RPMI8226 (cell line): ENCODE measurements at regions not wholly inside any gene's neighbourhood (a gene's known extent, or its start where the extent isn't known, plus 50 kb on each side); places are given as distances from the start of the nearest gene placed in this dataset.
"Not testable (repeated sequence)": the region's sequence is repeated elsewhere in the genome, so short reads cannot be mapped to it uniquely, and the experiment has no call there.

Source experiments
- DNase-seq: peaks from one replicate; pipeline ENCODE4 v3.0.0-alpha.2; 2015

DNA sequence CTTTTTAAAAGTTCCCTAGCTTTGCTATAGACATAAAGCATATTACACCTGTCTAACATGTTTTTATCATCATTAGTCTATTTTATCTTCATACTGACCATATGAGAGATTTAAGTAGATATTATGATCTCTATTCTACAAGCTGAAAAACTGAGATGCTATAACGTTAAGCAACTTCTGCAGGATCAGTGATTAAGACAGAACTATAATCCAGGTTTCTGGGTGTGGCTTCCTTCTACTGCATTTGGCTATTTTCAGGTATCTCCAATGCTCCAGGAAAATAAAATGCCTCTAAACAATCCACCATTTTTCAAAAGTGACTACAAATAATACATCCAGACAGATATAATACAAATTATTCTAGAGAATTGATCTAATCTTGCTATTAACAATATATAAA, 53.4 kb downstream of the RGS2 start:
- no peak for DNase-seq

DNA sequence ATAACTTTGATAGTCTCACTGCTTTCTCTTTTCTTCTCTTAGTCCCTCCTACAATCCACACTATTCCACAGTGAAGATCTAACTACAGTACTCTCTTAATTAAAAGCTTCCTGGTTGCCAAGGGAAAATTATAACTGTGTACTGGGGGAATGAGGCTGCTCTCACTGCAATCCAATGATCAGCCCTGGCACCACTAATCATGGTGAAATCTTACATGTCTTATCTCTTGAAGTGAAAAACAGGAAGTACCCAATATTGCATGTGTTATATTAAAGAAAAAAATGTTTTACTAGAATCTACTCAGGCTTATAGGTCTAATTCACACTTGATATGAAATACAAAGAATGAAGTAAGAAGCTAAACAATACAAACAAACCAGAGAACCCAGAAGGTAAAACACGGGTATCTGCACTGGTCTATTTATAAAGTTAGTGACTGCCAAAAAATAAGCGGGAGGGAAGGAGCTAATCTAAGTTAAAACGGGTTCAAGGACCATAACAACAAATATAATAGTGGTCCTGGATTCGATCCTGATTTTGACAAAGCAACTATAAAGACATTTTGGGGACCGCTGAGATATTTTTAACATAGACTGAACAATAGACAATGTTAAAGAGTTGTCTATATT, 57.5 kb downstream of the RGS2 start:
- DNase-seq: no peak

DNA sequence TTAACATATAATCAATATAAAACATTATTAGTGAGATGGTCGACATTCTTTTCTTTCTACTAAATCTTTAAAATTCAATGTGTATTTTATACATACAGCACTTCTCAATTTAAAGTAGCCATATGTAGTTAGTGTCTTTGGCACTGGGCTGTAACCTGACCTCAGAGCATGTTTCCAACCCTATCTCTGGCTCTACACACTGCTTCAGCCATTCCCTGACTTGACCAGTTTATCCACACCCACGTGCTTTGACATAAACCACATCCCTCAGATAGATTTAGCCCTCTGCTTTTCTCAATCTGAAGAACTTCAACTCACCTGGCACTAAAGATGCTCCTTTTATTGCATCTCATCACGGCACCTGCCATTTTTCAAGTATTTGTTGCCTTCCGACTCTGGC, 58.3 kb downstream of the RGS2 start:
- DNase-seq: no peak

DNA sequence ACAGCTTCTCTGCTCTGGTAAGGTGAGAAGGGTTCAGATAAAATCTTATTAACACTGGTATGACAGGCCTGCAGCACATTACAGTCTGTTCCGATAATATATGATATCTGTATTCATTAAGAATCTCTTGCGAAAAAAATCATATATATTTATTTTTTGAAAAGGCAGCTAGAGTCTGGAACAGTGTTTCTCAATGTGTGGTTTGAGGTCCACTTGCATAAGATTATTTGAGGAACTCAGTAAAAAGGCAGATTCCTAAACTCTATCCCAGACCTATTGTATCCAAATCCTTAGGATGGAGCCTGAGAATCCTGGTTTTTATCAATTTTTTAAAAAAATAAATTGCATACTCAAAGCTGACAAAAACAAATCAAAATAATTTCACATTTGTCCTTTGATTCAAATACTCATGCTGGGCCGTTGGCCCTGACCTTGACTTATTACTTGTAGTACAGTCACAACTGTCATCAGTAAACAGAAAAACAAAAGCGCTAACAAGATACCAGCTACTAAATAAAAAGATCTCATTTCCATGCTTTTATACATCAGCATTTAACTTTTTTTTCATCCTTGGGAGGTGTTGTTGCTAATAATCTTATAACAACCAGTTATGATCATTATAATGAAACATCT, 60.6 kb downstream of the RGS2 start:
- DNase-seq: no peak

DNA sequence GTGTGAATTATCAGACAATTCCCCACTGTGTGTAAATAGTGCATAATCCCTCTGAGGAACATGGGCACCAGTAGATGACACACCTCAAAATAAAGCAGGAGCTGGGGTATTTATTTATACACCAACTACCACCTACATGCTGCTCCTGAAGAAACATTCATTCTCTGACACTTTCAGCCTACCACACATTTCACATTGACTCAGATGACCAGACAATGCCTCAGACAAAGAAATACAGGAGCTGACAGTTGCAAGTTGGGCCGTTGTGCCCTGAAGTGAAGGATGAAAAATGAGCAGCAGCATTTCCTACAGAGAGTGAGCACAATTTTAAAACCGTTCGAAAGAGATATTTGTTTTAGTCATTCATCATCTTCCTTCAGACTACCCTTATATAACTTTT, 63.2 kb downstream of the RGS2 start:
- DNase-seq: no peak

DNA sequence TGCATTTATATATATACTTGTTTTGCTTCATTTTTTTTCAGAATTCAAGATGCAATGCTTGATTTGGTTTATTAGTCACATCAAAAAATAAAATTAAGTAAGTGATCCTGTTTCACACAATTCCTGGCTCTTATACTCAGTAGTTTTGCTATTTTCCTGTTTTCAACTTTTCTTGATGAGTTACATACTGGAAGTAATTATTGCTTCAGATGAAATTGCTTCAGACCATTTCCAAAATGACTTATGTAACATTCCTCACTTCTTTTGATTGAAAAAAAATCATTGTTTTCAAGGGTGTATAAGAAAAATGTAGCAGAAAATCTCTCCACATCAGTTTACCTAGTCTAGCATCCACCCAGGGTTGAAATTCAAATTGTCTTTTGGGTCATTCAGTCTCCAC, 65.0 kb downstream of the RGS2 start:
- no peak for DNase-seq

DNA sequence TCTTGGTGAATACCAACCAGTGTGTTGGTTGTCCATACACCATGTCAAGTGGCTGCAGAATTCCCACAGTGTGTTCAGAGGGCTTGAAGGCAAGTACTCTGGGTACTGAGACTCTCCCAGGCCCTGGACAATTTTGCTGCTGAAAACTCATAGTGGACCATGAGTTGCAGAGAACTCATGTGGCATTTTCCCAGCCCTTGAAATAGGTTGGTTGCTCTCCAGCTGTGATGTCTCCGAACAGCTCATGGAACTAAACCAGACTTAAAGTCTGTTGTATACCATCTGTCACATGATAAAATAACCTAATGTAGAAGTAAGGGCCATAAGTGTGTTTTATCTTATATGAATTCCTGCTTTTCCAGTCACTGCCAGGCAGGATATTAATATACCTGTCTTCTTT, 67.8 kb downstream of the RGS2 start:
- DNase-seq: no peak

DNA sequence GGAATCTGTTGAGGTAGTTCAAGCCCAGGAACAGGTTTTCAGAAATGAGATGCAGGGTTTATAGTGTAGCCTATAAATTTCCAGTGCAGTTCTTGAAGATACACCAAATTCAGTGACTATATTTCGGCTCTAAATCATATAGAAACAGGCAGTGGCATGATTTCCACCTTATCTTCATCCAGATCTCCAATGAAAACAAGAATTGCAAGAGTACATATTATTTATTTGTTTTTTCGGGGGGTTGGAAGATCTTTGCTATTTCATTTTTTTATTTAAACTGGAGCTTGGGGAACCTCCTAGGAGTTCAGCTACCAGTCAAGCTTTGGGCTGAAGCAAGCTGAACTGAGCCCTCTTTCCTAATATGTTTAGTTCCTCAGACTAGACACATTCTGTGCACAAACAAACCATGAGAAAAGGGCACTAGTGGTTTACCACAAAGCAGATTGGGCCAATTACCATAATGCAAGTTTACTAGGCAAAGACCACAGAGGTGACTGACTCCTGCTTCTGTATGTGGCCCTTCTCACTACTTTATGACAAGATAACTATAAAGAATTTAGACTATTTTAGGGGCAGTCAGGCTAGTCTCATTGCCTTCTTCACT, 68.5 kb downstream of the RGS2 start:
- DNase-seq: no peak

DNA sequence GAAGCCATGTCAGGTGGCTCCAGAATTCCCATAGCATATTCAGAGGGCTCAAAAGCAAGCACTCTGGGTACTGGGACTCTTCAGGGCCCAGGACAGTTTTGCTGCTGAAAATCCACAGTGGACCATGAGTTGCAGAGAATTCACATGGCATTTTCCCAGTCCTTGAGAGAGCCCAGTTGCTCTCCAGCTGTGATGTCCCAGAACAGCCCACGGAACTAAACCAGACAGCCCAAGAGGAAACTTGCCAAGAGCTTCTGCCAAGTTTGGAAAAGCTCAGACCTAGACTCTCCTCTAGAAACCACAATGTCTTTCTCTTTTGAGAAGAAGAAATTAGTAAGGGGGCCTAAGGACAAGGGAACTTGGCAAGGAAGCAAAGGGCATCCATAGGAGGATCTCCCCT, 69.4 kb downstream of the RGS2 start:
- no peak for DNase-seq

DNA sequence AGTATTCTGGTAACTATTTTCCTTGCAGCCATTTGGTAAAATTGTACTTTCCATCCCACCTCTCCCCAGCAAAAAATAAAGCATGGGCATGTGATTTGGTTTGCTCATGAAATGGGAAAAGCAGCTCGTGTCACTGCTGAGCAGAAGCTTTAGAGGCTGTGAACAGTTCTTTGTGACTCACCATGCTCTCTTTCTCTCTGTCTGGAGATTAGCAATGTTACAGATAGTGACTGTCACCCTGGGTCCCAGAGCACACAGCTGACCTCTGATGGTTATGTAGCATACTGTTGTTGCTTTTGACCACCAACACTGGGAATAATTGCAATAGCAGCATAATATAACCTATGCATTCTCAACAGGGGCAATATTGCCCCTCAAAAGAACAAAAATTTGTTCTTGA, 70.6 kb downstream of the RGS2 start:
- DNase-seq: no peak

DNA sequence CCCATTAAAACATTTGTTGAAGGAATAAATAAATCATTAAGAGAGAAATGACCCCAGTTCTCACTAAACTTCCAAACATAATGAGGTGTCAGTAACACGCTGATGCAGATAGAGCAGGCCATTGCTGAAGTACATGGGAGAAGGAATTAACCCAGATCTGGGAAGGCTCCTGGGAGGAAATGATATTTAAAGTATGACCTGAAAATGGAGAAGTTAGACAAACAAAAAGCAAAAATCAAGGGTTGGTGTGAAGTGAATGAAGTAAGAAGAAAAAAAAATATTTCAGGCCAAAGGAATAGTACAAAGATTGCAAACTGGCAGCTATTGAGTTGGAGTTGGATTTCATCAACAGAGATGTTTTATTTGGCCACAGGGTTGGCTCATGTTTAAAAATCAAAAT, 71.4 kb downstream of the RGS2 start:
- no peak for DNase-seq

DNA sequence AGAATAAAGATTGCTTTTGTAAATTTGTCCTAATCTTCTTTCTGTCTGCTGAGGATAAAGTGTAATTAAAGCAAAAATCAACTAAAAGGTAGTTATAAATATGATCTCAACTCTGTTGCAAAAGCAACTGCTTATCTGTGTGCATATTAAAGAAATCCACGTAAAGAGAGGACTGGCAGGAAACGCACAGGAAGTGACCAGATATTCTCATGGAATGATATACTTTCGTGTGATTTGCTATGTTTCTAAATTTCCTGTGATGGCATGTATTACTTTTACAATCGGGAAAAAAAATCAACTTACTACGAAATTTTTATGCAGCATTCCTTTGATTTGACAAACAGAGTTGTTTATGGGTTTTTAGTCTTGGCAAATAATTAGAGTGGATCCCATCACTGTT, 75.4 kb downstream of the RGS2 start:
- no peak for DNase-seq

DNA sequence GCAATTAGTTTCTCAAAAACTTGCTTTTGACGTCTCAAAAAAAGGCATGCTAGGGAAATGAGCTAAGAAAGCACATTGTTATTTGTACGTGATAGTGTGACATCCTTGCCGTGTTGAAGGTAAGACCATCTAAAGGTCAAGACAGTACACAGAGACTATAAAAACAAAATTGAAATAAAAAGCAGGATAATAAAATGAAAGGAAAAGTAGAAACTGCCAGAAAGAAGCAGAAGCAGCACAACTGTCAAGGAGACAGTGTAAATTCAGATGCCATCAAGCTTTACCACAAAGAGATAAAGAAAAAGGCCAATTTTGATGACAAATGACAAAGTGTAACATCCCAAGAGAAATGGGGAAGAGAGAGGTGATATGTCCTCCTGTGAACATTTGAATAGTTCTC, 76.5 kb downstream of the RGS2 start:
- DNase-seq: not testable (repeated sequence)

DNA sequence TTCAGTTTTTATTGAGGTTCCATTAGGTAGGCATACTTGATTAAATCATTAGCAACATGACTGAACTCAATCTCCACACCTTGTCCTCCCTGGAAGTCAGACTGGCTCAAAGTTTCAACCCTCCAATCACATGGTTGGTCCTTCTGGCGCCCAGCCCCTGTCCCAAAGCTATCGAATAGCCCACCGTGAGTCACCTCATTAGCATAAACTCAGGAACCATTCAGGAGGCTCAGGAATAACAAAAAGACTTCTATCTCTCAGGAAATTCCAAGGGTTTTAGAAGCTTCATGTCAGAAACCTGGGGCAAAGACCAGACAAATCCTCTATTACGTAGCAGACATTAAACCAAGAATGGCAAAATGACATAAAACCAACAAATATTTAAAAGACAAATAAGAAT, 78.6 kb downstream of the RGS2 start:
- no peak for DNase-seq

DNA sequence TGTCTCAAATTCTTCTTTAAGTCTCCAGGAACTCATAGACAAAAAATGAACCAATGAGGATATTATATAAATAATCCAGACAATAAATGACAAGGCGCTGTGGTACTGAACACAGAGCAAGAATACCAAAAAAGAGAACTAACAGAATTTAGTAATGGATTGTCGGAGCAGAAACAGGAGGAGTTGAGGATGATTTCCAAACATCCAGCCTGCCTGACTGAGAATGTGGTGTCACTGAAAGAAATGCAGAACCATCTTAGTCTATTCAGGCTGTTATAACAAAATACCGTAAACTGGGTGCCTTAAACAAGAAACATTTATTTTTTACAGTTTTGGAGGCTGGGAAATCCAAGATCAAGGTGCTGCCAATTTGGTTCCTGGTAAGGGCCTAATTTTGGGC, 79.7 kb downstream of the RGS2 start:
- DNase-seq: no peak

DNA sequence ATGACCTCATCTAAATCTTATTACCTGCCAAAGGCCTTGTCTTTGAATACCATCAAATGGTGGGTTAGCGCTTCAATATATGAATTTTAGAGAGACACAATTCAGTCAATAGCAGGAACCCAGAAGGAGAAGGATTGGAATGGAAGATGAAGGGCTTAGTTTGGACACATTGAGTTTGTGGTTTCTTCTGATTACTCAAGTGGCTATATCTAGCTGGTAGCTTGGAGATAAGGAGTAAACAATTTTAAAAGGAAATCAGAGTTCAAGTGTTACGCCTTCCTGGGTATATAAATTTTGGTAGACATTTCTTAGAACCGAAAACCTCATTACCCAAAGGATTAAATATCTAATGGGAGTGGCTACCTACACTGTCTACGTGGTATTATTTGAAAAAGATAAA, 80.2 kb downstream of the RGS2 start:
- DNase-seq: no peak

DNA sequence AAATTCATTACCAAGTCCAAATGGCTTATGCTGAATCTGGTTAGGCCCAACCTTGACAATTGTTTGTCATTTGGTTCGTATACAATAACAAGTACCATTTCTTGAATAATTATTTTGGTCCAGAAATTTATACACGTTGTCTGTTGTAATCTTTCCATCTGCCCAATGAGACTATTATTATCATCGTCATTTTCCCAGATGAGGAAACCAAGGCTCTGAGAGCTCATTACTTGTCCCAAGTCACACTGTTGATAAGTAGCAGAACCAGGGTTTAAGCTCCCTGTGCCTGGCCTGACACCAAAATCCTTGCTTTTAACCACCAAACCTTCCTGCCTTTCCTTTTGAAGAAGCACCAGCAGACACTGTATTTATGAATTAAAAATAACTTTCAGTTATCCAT, 81.3 kb downstream of the RGS2 start:
- no peak for DNase-seq

DNA sequence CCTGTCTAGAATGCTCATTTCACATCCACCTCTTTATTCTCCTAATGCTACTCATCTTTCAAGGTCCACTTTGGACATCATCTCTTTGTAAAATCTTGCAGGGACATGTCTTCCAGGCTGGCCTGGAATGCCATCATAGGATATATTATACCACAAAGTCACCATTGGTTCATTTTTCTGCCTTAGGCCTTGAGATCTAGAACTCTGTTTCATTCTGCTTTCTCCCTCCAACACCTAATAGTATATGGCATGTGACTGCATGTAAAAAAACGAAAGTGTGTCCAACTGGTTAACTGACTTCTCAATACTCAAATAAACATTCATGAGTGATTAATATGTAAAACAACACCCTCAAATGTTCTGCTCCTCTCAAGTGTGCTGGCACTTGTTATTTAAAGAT, 84.1 kb downstream of the RGS2 start:
- DNase-seq: no peak

DNA sequence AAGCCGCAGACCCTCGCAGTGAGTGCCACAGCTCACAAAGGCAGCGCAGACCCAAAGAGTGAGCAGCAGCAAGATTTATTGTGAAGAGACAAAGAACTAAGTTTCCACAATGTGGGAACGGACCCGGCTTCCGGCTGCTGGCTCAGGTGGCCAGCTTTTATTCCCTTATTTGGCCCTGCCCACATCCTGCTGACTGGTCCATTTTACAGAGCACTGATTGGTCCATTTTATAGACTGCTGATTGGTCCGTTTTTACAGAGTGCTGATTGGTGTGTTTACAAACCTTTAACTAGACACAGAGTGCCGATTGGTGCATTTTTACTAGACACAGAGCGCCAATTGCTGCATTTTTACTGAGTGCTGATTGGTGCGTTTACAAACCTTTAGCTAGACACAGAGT, 86.6 kb downstream of the RGS2 start:
- DNase-seq: not testable (repeated sequence)

DNA sequence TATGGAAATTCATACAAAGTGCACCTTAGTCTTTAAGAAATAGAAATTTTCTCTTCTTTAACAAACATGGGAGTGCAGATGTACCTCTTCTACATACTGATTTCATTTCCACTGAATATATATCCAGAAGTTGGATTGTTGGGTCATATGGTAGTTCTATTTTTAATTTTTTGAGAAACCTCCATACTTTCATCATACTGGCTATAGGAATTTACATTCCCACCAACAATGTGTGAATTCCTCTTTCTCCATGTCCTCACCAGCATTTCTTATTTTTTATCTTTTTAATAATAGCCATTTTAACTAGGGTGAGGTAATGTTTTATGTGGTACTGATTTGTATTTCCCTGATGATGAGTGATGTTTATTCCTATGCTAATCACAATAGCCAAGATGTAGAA, 87.5 kb downstream of the RGS2 start:
- DNase-seq: no peak

DNA sequence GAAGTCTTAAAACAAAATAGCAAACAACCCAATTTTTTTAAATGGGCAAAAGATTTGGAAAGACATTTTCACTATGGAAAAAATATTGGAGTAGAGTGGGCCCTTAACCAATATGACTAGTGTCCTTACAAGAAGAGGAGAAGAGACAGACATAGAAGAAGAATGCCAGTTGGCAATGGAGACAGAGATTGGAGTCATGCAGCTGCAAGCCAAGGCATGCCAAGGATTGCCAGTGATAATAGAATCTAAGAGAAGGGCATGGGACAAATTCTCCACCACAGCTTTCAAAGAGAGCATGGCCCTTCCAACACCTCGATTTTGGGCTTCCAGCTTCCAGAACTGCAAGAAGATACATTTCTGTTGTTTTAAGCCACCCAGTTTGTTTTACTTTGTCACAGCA, 92.7 kb downstream of the RGS2 start:
- DNase-seq: no peak

DNA sequence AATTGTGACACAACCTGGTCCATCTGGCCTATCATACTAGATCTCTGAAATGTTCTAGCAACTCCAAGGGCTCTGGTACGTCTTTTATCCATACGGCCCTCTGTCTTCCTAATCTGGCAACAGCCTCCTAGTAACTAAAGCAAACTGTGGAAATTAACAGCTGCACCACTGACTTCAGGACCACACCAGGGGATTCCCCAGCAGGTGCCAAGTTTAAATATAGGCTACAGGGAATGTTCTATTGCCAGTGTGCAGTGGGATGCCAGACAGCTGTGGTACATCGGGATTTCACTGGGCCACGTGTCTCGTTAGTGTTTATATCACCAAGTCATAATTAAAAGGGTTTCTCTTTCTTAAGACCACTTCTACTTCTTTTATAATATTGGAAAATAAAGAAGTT, 94.3 kb downstream of the RGS2 start:
- no peak for DNase-seq

DNA sequence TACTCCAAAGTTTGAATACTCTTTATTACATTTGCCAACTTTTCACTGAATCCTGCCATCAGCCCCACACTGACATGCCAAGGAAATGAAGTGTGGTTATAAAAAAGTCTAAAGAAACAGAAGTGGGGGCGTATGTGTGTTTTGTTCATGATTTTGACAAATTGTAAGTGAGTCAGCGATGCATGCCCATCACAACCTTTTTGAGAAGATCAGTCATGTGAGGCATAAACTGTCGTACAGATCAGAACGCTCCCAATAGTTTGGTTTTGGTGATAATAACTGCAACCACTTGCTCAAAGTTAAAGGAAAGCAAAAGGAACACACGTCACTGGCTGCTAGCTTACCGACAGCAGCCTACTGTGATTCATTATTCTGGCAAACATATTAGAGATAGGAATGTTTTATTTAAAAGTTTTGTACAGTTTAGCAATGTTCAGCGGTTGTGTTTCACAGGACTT, 95.6 kb downstream of the RGS2 start:
- DNase-seq: no peak

DNA sequence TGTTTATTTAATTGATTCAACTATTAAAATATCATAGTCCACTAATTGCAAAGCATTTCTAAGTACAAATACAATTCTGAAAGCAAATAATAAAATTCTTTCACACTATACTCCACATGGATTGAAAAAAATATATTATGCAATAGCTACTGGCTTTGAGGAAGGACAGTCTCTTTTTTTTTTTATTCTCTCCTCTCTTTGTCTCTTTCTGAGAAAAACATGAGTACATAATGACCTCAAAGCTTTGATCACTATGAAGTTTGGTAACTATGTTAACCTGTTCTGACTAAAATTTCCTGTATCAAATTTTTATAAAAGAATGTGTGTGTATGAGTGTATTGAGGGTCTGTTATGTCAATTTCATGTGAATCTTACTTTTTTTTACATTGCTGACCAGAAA, 96.2 kb downstream of the RGS2 start:
- no peak for DNase-seq

DNA sequence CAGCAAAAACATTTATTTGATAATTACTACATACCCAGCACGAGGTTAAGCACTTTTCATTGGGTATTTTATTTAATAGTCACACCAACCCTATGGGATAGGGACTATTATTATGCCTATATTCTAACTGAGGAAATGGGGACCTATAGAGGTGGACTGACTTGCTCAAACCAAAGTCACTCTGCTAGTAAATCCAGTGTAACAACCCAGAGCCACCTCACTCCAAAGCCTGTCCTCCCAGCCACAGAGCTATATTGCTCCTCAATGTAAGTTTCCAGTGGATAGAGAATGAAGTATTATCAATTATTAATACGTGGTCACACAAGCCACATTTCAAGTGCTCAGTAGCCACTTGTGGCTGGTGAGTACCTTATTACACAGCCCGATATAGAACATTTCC, 97.5 kb downstream of the RGS2 start:
- DNase-seq: no peak
